Amygdala (tissue), 56 donors: ENCODE measurements at regions not wholly inside any gene's neighbourhood (a gene's known extent, or its start where the extent isn't known, plus 50 kb on each side); places are given as distances from the start of the nearest gene placed in this dataset.
"Not testable (repeated sequence)": the region's sequence is repeated elsewhere in the genome, so short reads cannot be mapped to it uniquely, and the experiment has no call there.

Source experiments
- DNase-seq, 56 donors: peaks; one replicate each; lab custom pipeline; 2025; lab: John Stamatoyannopoulos, UW

DNA sequence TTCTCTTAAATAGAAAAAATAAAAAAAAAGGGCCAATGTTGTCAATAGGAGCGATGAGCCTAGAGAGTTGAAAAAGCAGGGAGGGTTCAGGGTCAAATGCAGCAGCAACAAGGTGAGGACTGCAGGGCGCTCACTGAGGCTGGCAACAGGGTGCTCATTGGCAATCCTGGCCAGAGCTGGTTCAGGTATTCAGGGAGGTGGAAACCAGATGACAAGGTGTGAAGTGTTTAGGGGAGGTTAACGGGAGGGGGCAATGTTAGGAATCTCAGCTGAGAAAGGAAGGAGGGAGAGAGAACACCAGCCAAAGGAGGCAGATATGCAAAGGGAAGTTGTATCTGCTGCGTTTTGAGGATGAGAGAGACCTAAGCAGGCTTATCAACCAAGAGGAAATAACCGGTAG lies 129.8 kb upstream of the DAB1 start:
- DNase-seq = no peak

- no peak for DNase-seq
Observed at GRCh38 chr1:57551476-57551875, 127.6 kb upstream of the DAB1 start.

GRCh38 chr1:57550092-57550491 lies 126.2 kb upstream of the DAB1 start:
- no peak for DNase-seq

GRCh38 chr1:57549300-57549699 lies 125.4 kb upstream of the DAB1 start:
- DNase-seq = no peak

GRCh38 chr1:57546549-57547330 lies 122.9 kb upstream of the DAB1 start:
- no peak for DNase-seq

- no peak for DNase-seq
Observed at GRCh38 chr1:57544345-57544744, 120.5 kb upstream of the DAB1 start.

- no peak for DNase-seq
Observed at GRCh38 chr1:57536749-57537423, 113.0 kb upstream of the DAB1 start.

GRCh38 chr1:57532299-57532698 lies 108.4 kb upstream of the DAB1 start:
- DNase-seq = no peak

- not testable (repeated sequence) for DNase-seq
Observed at GRCh38 chr1:57530911-57531260, 107.0 kb upstream of the DAB1 start.

DNA sequence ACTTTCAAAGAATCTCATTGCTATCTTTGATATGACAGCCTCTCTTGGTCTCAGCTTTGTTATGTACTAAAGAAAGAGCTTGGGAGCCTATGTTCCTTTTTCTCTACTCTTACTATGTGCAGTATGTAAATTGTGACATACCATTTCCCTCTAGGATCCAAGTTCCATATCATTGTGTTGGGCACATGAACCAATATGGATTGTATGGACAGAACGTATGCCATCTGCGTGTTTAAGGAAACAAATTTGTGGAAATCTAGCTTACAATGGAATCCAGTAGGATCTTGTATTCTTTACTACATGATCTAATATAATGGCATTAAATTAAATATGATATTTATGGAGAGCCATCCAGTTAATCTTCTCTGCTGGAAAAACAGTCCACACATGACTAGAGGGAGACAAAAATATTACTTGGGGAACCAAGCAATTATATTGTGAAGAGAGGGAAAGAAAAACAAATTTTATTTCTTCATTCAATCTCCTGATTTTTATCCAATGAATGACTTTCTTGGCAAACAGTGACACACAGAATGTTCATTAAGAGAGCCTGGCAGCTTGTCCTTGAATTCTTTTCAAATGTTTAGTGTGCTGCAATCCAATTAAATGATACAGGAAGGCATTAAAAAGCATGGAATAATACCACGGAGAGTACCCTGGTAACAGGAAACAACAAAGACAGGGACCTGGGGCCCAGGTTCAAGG lies 106.5 kb upstream of the DAB1 start:
- DNase-seq = no peak

DNA sequence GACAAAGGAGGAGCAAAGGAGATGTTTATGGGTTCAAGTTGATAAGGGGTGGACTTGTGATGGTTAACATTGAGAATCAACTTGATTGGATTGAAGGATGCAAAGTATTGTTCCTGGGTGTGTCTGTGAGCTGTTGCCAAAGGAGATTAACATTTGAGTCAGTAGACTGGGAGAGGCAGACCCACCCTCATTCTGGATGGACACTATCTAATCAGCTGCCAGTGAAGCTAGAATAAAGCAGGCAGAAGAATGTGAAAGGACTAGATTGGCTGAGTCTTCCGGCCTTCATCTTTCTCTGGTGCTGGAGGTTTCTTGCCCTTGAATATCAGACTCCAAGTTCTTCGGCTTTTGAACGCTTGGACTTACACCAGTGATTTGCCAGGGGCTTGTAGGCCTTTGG lies 98.7 kb upstream of the DAB1 start:
- DNase-seq = no peak

DNA sequence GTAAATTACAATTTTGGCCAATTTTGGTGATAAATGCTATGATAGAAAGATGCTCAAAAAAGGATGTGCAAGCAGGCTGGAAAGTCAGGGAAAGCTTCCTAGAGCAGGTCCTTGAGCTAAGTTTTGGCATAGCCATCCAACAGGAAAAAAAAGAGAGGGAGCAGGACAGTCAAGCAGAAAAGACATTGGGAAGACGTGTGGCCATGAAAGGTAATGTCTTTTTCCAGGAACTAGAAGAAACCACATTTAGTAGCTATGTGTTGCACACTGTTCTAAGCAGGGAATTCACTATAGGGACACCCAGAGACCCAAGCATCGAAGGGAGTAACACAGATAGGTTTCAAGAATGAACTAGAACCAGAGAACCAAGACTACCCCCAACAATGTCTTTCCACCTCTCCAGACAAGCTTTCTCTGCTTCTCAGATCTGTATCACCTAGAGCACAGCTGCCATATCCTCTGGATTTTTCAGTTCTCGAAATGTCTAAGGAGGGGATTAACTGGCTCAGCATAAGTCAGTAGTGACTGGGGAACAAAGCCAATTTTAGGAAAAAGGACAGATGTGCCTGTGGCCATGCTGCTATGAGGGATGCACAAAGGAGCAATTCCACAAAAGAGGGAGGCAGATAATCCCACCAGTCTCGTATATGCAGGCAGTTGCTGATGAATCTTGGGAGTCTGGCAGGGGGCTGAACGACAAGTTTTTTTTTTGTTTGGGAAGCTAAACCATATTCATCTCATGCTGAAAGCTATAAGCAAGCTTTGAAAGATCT lies 97.1 kb upstream of the DAB1 start:
- no peak for DNase-seq

GRCh38 chr1:57518496-57518895 lies 94.6 kb upstream of the DAB1 start:
- no peak for DNase-seq

GRCh38 chr1:57517587-57518374 lies 93.9 kb upstream of the DAB1 start:
- DNase-seq = no peak

- no peak for DNase-seq
Observed at GRCh38 chr1:57512386-57512785, 88.5 kb upstream of the DAB1 start.

GRCh38 chr1:57506941-57507340 lies 83.1 kb upstream of the DAB1 start:
- DNase-seq = no peak

DNA sequence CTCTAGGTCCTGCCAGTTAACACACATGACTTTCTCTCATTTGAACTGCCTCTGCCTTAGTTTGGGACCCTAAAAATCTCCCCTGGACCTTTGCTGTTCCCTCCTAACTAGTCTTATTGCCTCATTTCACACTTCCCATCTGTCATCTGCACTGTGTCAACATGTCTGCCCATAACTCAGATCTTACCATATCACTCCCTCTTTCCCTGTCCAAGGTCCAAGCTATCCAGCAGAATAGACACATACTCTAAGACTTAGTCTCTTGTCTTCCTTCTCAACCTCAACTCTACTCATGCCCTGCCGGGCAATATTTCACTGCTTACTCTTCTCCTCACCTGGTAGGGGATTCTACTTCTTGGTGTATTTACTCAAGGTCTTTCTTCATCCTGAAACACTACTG lies 79.5 kb upstream of the DAB1 start:
- no peak for DNase-seq

- no peak for DNase-seq
Observed at GRCh38 chr1:57500136-57500830, 76.4 kb upstream of the DAB1 start.

DNA sequence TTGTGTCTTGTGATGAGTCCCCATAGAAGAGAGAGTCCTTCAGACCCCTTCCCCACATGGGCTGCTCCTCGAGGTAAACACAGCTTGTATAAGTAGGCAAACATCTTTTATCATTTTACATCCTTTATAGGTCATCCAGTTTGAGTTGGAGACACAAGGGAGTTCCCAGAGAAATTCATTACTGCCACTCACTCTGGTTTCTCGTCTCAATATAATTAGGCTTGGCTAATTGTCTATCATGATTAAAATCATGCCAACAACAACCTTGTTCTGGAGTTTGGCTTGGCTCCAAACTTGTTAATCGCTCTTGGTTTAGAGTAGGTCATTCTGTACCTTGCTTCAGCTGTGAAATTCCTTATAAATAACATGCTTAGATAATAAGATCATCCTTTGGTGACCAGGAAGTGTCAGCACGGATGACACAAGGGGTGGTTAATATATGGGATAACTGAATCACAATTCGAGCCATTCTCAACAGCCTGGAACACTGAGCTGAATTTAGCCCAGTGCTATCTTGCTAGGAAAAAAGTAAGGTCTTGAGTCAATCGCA lies 70.7 kb upstream of the DAB1 start:
- DNase-seq = no peak
